ENCODE measurements at regions not wholly inside any gene's neighbourhood (a gene's known extent, or its start where the extent isn't known, plus 50 kb on each side); places are given as distances from the start of the nearest gene placed in this dataset.

- TF ChIP-seq, protein P1, sequence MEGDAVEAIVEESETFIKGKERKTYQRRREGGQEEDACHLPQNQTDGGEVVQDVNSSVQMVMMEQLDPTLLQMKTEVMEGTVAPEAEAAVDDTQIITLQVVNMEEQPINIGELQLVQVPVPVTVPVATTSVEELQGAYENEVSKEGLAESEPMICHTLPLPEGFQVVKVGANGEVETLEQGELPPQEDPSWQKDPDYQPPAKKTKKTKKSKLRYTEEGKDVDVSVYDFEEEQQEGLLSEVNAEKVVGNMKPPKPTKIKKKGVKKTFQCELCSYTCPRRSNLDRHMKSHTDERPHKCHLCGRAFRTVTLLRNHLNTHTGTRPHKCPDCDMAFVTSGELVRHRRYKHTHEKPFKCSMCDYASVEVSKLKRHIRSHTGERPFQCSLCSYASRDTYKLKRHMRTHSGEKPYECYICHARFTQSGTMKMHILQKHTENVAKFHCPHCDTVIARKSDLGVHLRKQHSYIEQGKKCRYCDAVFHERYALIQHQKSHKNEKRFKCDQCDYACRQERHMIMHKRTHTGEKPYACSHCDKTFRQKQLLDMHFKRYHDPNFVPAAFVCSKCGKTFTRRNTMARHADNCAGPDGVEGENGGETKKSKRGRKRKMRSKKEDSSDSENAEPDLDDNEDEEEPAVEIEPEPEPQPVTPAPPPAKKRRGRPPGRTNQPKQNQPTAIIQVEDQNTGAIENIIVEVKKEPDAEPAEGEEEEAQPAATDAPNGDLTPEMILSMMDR (IDR thresholded peaks at IDR 0.05; ENCODE audit: low read depth, low read length, missing input control), result no peak
- no peak for TF ChIP-seq FOXA2 (IDR thresholded peaks at IDR 0.05)
- TF ChIP-seq FOXA1 (IDR thresholded peaks at IDR 0.05), result no peak
- TF ChIP-seq, protein P2, sequence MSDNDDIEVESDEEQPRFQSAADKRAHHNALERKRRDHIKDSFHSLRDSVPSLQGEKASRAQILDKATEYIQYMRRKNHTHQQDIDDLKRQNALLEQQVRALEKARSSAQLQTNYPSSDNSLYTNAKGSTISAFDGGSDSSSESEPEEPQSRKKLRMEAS (IDR thresholded peaks at IDR 0.05), result no peak
- TF ChIP-seq RAD21 (IDR thresholded peaks at IDR 0.05), result no peak
Observed at GRCh38 chr2:14737201-14737600, 104.7 kb downstream of the LRATD1 start.

Measured in liver (tissue), 3 donors.